ENCODE measurements at regions not wholly inside any gene's neighbourhood (a gene's known extent, or its start where the extent isn't known, plus 50 kb on each side); places are given as distances from the start of the nearest gene placed in this dataset.

- no peak for TF ChIP-seq CTCF (IDR thresholded peaks at IDR 0.05; ENCODE audit: low read depth, low read length, missing control alignments)
- no peak for DNase-seq (ENCODE audit: low read depth)
- no peak overlapping the region for H3K4me3 ChIP-seq (ENCODE audit: low read depth, low read length)
Measured at GRCh38 chr1:222015686-222016085, 273.8 kb upstream of the DUSP10 start.

- H3K4me3 ChIP-seq (ENCODE audit: low read depth, low read length): no peak overlapping the region
Measured at GRCh38 chr1:222014001-222014400, 272.1 kb upstream of the DUSP10 start.

GRCh38 chr1:222012816-222013215 is 270.9 kb upstream of the DUSP10 start:
- TF ChIP-seq CTCF (IDR thresholded peaks at IDR 0.05; ENCODE audit: low read depth, low read length, missing control alignments): no peak
- DNase-seq (ENCODE audit: low read depth): no peak
- H3K4me3 ChIP-seq (ENCODE audit: low read depth, low read length): no peak overlapping the region

More at GRCh38 chr1:222014001-222014400, 272.1 kb upstream of the DUSP10 start:
- no peak for TF ChIP-seq CTCF (IDR thresholded peaks at IDR 0.05; ENCODE audit: low read depth, low read length, missing control alignments)
- DNase-seq (ENCODE audit: low read depth): no peak

GRCh38 chr1:222010306-222010705 is 268.4 kb upstream of the DUSP10 start:
- H3K4me3 ChIP-seq (ENCODE audit: low read depth, low read length): no peak overlapping the region
- DNase-seq (ENCODE audit: low read depth): no peak
- TF ChIP-seq CTCF (IDR thresholded peaks at IDR 0.05; ENCODE audit: low read depth, low read length, missing control alignments): no peak

GRCh38 chr1:222009105-222009730 is 267.3 kb upstream of the DUSP10 start:
- peak; percentile 42 for TF ChIP-seq CTCF (IDR thresholded peaks at IDR 0.05; ENCODE audit: low read depth, low read length, missing control alignments)
- no peak for DNase-seq (ENCODE audit: low read depth)
- H3K4me3 ChIP-seq (ENCODE audit: low read depth, low read length): no peak overlapping the region

- H3K4me3 ChIP-seq (ENCODE audit: low read depth, low read length): no peak overlapping the region
- no peak for DNase-seq (ENCODE audit: low read depth)
- TF ChIP-seq CTCF (IDR thresholded peaks at IDR 0.05; ENCODE audit: low read depth, low read length, missing control alignments): no peak
Measured at GRCh38 chr1:222006715-222007114, 264.8 kb upstream of the DUSP10 start.

DNA sequence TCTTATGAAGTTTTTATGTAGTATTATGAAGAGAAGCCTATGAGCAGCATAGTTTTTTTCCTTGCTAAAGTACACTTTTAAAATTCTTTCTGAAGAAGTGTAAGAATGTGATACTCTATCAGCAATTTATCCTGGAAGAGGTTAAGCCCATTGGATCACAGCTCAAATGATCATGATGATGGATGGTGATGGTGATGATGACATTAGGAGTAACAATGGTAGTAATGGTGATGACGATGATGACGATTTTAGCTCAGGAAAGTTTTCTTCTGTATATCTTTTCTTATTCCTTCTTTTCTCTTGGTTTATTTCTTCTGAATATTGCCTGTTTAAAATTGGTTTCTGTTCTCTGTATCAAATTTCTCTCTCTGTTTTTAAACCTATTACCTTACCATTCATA is 262.9 kb upstream of the DUSP10 start:
- no peak for DNase-seq (ENCODE audit: low read depth)
- no peak overlapping the region for H3K4me3 ChIP-seq (ENCODE audit: low read depth, low read length)
- no peak for TF ChIP-seq CTCF (IDR thresholded peaks at IDR 0.05; ENCODE audit: low read depth, low read length, missing control alignments)

All from GM12864 (cell line).